Lung (tissue), 11 donors: ENCODE measurements at regions not wholly inside any gene's neighbourhood (a gene's known extent, or its start where the extent isn't known, plus 50 kb on each side); places are given as distances from the start of the nearest gene placed in this dataset.

ENCODE experiments used
- ATAC-seq: fragments of 200-7000 bp; cut with Tn5 transposase; one replicate; pipeline ENCODE4 v1.9.1; 2020; ENCODE audit warnings: moderate number of reproducible peaks; ENCODE audit not compliant: insufficient read depth, low FRiP score
- DNase-seq, 3 donors: peaks; one replicate each; pipeline ENCODE4 v3.0.0-alpha.2; 2013 to 2017
- H3K27ac ChIP-seq, 2 donors: one replicate each; pipeline ENCODE4 v1.5.1; 2013; ENCODE audit warnings: mild to moderate bottlenecking in 2 of 2, moderate library complexity in 2 of 2, control low read depth in 1 of 2, inconsistent platforms in 1 of 2, low read depth in 1 of 2, low read length in 1 of 2
- H3K27me3 ChIP-seq, 3 donors: one replicate each; pipeline ENCODE4 v1.5.1; 2013; ENCODE audit warnings: low read length in 2 of 3; ENCODE audit not compliant: control insufficient read depth in 3 of 3, insufficient read depth in 3 of 3
- H3K36me3 ChIP-seq, 4 donors: one replicate each; pipeline ENCODE4 v1.5.1; 2013; ENCODE audit warnings: low read length in 4 of 4, mild to moderate bottlenecking in 1 of 4, moderate library complexity in 1 of 4; ENCODE audit not compliant: control insufficient read depth in 4 of 4, insufficient read depth in 4 of 4
- H3K4me1 ChIP-seq, 5 donors: one replicate each; pipeline ENCODE4 v1.5.1; 2013; ENCODE audit warnings: low read length in 5 of 5, mild to moderate bottlenecking in 2 of 5, moderate library complexity in 1 of 5; ENCODE audit not compliant: control insufficient read depth in 5 of 5, insufficient read depth in 5 of 5
- H3K4me3 ChIP-seq: one replicate; pipeline ENCODE4 v1.5.1; 2013; ENCODE audit warnings: mild to moderate bottlenecking, control low read depth, moderate library complexity
- H3K9ac ChIP-seq, 2 donors: one replicate each; pipeline ENCODE4 v1.5.1; 2013; ENCODE audit warnings: low read length in 2 of 2, control low read depth in 1 of 2; ENCODE audit not compliant: insufficient read depth in 1 of 2
- H3K9me3 ChIP-seq, 4 donors: one replicate each; pipeline ENCODE4 v1.5.1; 2013; ENCODE audit warnings: low read length in 3 of 4, mild to moderate bottlenecking in 1 of 4, moderate library complexity in 1 of 4; ENCODE audit not compliant: control insufficient read depth in 4 of 4, insufficient read depth in 3 of 4
- WGBS, 2 donors: extraction: QIAGEN DNeasy Blood & Tissue Kit; methylation state at CpG; one replicate each; pipeline ENCODE4 v1.1.7; 2013; 5-methylcytosine and 5-hydroxymethylcytosine counted together
- TF ChIP-seq, protein P1 (sequence below): IDR thresholded peaks from 2 replicates; pipeline ENCODE4 v1.5.1; 2012; ENCODE audit warnings: mild to moderate bottlenecking; ENCODE audit errors: control extremely low read depth, extremely low read depth
- donor health status: control.
- donor health status: control.
- donor health status: Bipolar disorder and iron deficiency.
- donor health status: healthy.
- donor health status: DM: yes; HTN: yes; CAD: no.

DNA sequence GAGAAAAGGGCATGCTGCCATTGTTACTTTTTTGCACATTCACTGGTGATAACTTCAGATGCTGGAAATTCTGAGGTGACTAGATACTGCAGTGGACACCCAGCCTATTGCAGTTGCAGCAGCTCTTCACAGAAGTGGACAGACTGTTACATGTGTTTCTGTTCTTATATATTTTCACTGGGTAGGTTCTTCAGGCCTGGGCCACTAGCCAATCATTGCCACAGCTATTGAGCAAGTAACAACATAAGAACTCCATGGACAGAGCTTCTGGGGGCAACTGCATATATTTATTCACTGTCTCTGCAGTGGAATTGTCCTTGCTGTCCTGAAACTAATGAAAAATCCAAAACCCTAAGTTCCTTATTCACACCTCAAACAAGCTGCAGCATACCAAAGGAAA lies 938.6 kb upstream of the AMELY start:
- H3K4me3 ChIP-seq = no peak overlapping the region
- no peaks in the 10 kb centered on the region for H3K4me1 ChIP-seq
- TF ChIP-seq, protein P1, sequence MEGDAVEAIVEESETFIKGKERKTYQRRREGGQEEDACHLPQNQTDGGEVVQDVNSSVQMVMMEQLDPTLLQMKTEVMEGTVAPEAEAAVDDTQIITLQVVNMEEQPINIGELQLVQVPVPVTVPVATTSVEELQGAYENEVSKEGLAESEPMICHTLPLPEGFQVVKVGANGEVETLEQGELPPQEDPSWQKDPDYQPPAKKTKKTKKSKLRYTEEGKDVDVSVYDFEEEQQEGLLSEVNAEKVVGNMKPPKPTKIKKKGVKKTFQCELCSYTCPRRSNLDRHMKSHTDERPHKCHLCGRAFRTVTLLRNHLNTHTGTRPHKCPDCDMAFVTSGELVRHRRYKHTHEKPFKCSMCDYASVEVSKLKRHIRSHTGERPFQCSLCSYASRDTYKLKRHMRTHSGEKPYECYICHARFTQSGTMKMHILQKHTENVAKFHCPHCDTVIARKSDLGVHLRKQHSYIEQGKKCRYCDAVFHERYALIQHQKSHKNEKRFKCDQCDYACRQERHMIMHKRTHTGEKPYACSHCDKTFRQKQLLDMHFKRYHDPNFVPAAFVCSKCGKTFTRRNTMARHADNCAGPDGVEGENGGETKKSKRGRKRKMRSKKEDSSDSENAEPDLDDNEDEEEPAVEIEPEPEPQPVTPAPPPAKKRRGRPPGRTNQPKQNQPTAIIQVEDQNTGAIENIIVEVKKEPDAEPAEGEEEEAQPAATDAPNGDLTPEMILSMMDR = no peak
- H3K9me3 ChIP-seq = no peaks in the 10 kb centered on the region
- H3K9ac ChIP-seq = no peak overlapping the region
- no peaks in the 10 kb centered on the region for H3K27me3 ChIP-seq
- ATAC-seq (no peak), DNase-seq (no peak)
- H3K27ac ChIP-seq = no peak overlapping the region
- no peaks in the 10 kb centered on the region for H3K36me3 ChIP-seq

DNA sequence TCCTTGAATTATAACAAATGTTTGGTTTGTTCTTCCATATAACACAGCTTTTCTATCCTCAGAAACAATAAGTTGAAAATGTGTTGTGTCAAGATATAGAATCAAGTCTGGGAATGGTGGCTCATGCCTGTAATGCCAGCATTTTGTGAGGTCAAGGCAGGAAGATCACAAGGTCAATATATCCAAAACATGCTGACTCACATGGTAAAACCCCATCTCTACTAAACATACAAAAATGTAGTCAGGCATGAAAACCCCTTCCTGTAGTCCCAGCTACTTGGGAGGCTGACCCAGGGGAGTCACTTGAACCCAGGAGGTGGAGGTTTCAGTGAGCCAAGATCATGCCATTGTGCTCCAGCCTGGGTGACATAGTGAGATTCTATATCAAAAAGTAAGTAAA lies 934.2 kb upstream of the AMELY start:
- Histone ChIP-seq H3K9me3 (no peaks in the 10 kb centered on the region), H3K4me1 (no peaks in the 10 kb centered on the region), H3K4me3 (no peak overlapping the region), H3K36me3 (no peaks in the 10 kb centered on the region), H3K27me3 (no peaks in the 10 kb centered on the region), H3K9ac (no peak overlapping the region), H3K27ac (no peak overlapping the region)
- DNase-seq (no peak), ATAC-seq (no peak)
- TF ChIP-seq, protein P1 = no peak

GRCh38 chrY:7837046-7837445 lies 925.5 kb upstream of the AMELY start:
- Histone ChIP-seq H3K27me3 (no peaks in the 10 kb centered on the region), H3K4me3 (no peak overlapping the region), H3K4me1 (no peaks in the 10 kb centered on the region), H3K9me3 (no peaks in the 10 kb centered on the region), H3K27ac (no peak overlapping the region), H3K9ac (no peak overlapping the region), H3K36me3 (no peaks in the 10 kb centered on the region)
- 15% methylated on average over 7 of the region's 7 CpGs; no CpG with 5 or more reads in 1 of the 2 donors for whole genome bisulfite sequencing, 2 donors
- DNase-seq (no peak), ATAC-seq (no peak)
- TF ChIP-seq, protein P1 = no peak

- DNase-seq = no peak
- 84% methylated on average over 2 of the region's 2 CpGs; no CpG with 5 or more reads in 1 of the 2 donors for WGBS, 2 donors
- TF ChIP-seq, protein P1 = no peak
- Histone ChIP-seq H3K9me3 (no peaks in the 10 kb centered on the region), H3K36me3 (no peaks in the 10 kb centered on the region), H3K4me3 (no peak overlapping the region), H3K27me3 (no peaks in the 10 kb centered on the region), H3K4me1 (no peaks in the 10 kb centered on the region), H3K27ac (no peak overlapping the region), H3K9ac (no peak overlapping the region)
- ATAC-seq = no peak
These were observed 924.8 kb upstream of the AMELY start for GRCh38 chrY:7836366-7836765.
